ENCODE measurements at regions not wholly inside any gene's neighbourhood (a gene's known extent, or its start where the extent isn't known, plus 50 kb on each side); places are given as distances from the start of the nearest gene placed in this dataset.
"Not testable (repeated sequence)": the region's sequence is repeated elsewhere in the genome, so short reads cannot be mapped to it uniquely, and the experiment has no call there.

- H3K4me1 Mint-ChIP-seq, CTCF ChIA-PET, DNase-seq: not testable (repeated sequence)
These were observed 138.7 kb upstream of the GOLGA6L6 start for GRCh38 chr15:20680257-20680815.

GRCh38 chr15:20672470-20672869 is 130.9 kb upstream of the GOLGA6L6 start:
- H3K27me3 Mint-ChIP-seq = peaks cover 2% of the 10 kb centered on the region
- no peak overlapping the region for H3K27ac Mint-ChIP-seq
- intact Hi-C loops (cut with DNase I, micrococcal nuclease) = no loop called here
- no peaks in the 10 kb centered on the region for H3K4me1 Mint-ChIP-seq
- ChIA-PET POLR2A (no interaction called here), CTCF (interaction anchor here (0.9 to 2.2 kb wide), 6 partner anchors 9 to 612 kb away, joined by 3 to 11 read pairs (median 4); no protein-coding TSS in a partner anchor)
- no peaks in the 10 kb centered on the region for H3K9me3 Mint-ChIP-seq (ENCODE audit: low read depth)
- no peaks in the 10 kb centered on the region for H3K36me3 Mint-ChIP-seq (ENCODE audit: low read depth)
- H3K4me3 Mint-ChIP-seq = no peak overlapping the region
- DNase-seq = no peak
- no peak for ATAC-seq

More at GRCh38 chr15:20680257-20680815, 138.7 kb upstream of the GOLGA6L6 start:
- H3K36me3 Mint-ChIP-seq (ENCODE audit: low read depth); intact Hi-C loops (cut with DNase I, micrococcal nuclease); H3K4me3 Mint-ChIP-seq; H3K27ac Mint-ChIP-seq; POLR2A ChIA-PET; H3K27me3 Mint-ChIP-seq; H3K9me3 Mint-ChIP-seq (ENCODE audit: low read depth); ATAC-seq: not testable (repeated sequence)

GRCh38 chr15:20671675-20672074 is 130.1 kb upstream of the GOLGA6L6 start:
- Mint-ChIP-seq H3K36me3 (ENCODE audit: low read depth) (no peaks in the 10 kb centered on the region), H3K4me3 (no peak overlapping the region), H3K9me3 (ENCODE audit: low read depth) (no peaks in the 10 kb centered on the region), H3K27me3 (peaks cover 2% of the 10 kb centered on the region), H3K4me1 (no peaks in the 10 kb centered on the region), H3K27ac (no peak overlapping the region)
- POLR2A ChIA-PET = no interaction called here
- DNase-seq (no peak), ATAC-seq (no peak)
- intact Hi-C loops (cut with DNase I, micrococcal nuclease) = loop anchor here in 1 of 2 experiments (2.0 kb wide), 1 partner anchor 15 kb away; no protein-coding TSS in a partner anchor
- CTCF ChIA-PET = interaction anchor here (1.2 to 2.2 kb wide), 5 partner anchors 8 to 613 kb away, joined by 3 to 11 read pairs (median 4); no protein-coding TSS in a partner anchor

DNA sequence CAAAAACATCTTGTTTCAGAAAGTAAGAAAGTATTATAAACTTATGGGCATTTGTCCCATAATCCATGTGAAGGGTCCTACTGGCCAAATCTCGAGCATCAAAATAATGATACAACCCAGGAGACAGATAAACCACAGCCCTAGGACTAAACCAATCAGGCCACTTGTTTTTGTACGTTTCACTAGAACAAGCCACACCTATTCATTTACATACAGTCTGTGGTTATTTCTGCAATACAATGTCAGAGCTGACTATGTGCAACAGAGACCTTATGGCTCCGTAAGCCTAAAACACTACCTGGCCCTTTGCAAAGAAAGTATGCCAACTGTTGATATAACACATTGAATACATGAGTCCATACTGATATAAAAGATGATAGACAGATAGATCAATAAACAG is 124.8 kb upstream of the GOLGA6L6 start:
- H3K9me3 Mint-ChIP-seq (ENCODE audit: low read depth); H3K27ac Mint-ChIP-seq; DNase-seq; ATAC-seq; H3K27me3 Mint-ChIP-seq; intact Hi-C loops (cut with DNase I, micrococcal nuclease); CTCF ChIA-PET; H3K4me1 Mint-ChIP-seq; H3K4me3 Mint-ChIP-seq; POLR2A ChIA-PET; H3K36me3 Mint-ChIP-seq (ENCODE audit: low read depth): not testable (repeated sequence)

- Mint-ChIP-seq H3K27ac (no peak overlapping the region), H3K4me1 (no peaks in the 10 kb centered on the region), H3K4me3 (no peak overlapping the region), H3K36me3 (ENCODE audit: low read depth) (no peaks in the 10 kb centered on the region), H3K9me3 (ENCODE audit: low read depth) (no peaks in the 10 kb centered on the region), H3K27me3 (no peaks in the 10 kb centered on the region)
- ATAC-seq (no peak), DNase-seq (no peak)
- POLR2A ChIA-PET = no interaction called here
- CTCF ChIA-PET = no interaction called here
- intact Hi-C loops (cut with DNase I, micrococcal nuclease) = no loop called here
These were observed 124.1 kb upstream of the GOLGA6L6 start for GRCh38 chr15:20665653-20666052.

GRCh38 chr15:20659265-20659664 is 117.7 kb upstream of the GOLGA6L6 start:
- Mint-ChIP-seq H3K9me3 (ENCODE audit: low read depth) (no peaks in the 10 kb centered on the region), H3K27ac (no peak overlapping the region), H3K36me3 (ENCODE audit: low read depth) (no peaks in the 10 kb centered on the region), H3K4me3 (no peak overlapping the region), H3K27me3 (no peaks in the 10 kb centered on the region), H3K4me1 (no peaks in the 10 kb centered on the region)
- CTCF ChIA-PET = interaction anchor here (1.0 to 1.1 kb wide), 2 partner anchors 8 to 13 kb away, joined by 3 to 6 read pairs; no protein-coding TSS in a partner anchor
- POLR2A ChIA-PET = no interaction called here
- intact Hi-C loops (cut with DNase I, micrococcal nuclease) = no loop called here
- DNase-seq (no peak), ATAC-seq (no peak)

- no peaks in the 10 kb centered on the region for H3K4me1 Mint-ChIP-seq
- H3K27ac Mint-ChIP-seq = no peak overlapping the region
- POLR2A ChIA-PET = no interaction called here
- CTCF ChIA-PET = interaction anchor here (1.1 kb wide), 1 partner anchor 11 kb away, joined by 6 read pairs; no protein-coding TSS in a partner anchor
- no peaks in the 10 kb centered on the region for H3K36me3 Mint-ChIP-seq (ENCODE audit: low read depth)
- H3K4me3 Mint-ChIP-seq = no peak overlapping the region
- intact Hi-C loops (cut with DNase I, micrococcal nuclease) = no loop called here
- H3K27me3 Mint-ChIP-seq = no peaks in the 10 kb centered on the region
- ATAC-seq (no peak), DNase-seq (no peak)
- no peaks in the 10 kb centered on the region for H3K9me3 Mint-ChIP-seq (ENCODE audit: low read depth)
These were observed 116.4 kb upstream of the GOLGA6L6 start for GRCh38 chr15:20658024-20658423.

GRCh38 chr15:20657084-20657483 is 115.5 kb upstream of the GOLGA6L6 start:
- Mint-ChIP-seq H3K36me3 (ENCODE audit: low read depth) (no peaks in the 10 kb centered on the region), H3K9me3 (ENCODE audit: low read depth) (no peaks in the 10 kb centered on the region), H3K27ac (no peak overlapping the region), H3K27me3 (no peaks in the 10 kb centered on the region), H3K4me1 (no peaks in the 10 kb centered on the region), H3K4me3 (no peak overlapping the region)
- POLR2A ChIA-PET = no interaction called here
- ATAC-seq (no peak), DNase-seq (no peak)
- intact Hi-C loops (cut with DNase I, micrococcal nuclease) = loop anchor here in 1 of 2 experiments (1.0 to 2.0 kb wide), 2 partner anchors 9 to 14 kb away; no protein-coding TSS in a partner anchor
- CTCF ChIA-PET = interaction anchor here (1.1 kb wide), 1 partner anchor 607 kb away, joined by 3 read pairs; no protein-coding TSS in a partner anchor

DNA sequence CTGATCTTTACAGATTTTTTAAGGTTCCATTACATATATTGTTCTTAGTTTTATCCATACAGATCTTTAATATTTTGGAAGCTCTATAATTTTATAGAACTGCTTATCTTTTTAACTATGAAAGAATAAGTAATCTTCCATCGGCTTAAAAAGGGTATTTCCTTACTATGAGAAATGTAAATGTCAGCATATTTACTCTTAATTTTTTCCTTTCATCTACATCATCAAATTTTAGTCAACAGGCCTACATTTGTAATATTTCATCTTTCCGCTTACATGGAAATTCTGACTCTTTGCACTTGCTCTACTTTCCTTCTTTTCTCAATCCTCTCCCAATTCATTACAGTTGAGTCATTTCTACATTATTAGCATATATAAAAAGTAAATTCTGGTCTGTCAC is 111.3 kb upstream of the GOLGA6L6 start:
- intact Hi-C loops (cut with DNase I, micrococcal nuclease) = no loop called here
- H3K27ac Mint-ChIP-seq = no peak overlapping the region
- POLR2A ChIA-PET = no interaction called here

DNA sequence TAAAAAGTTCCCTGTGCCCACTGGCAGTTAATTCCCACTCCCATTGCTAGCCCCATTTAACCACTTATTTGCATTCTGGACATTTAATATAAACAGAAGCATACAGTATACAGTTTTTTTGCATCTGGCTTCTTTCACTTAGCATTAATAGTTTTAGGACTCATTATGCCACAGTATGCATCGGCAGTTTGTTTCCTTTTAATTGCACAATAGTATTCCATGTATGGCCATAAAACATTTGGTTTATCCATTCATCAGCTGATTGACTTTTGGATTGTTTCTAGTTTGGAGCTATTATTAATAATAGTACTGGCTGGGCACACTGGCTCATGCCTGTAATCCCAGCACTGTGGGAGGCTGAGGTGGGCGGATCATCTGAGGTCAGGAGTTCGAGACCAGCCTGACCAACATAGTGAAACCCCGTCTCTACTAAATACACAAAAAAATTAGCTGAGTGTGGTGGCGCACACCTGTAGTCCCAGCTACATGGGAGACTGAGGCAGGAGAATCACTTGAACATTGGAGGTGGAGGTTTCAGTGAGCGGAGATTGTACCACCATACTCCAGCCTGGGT is 106.9 kb upstream of the GOLGA6L6 start:
- H3K9me3 Mint-ChIP-seq (ENCODE audit: low read depth); H3K27me3 Mint-ChIP-seq: not testable (repeated sequence)
- intact Hi-C loops (cut with DNase I, micrococcal nuclease) = loop anchor here in 1 of 2 experiments (1.0 kb wide), 1 partner anchor 9 kb away; no protein-coding TSS in a partner anchor

More for the DNA sequence above, 111.3 kb upstream of the GOLGA6L6 start:
- Mint-ChIP-seq H3K36me3 (ENCODE audit: low read depth) (no peaks in the 10 kb centered on the region), H3K4me3 (no peak overlapping the region), H3K9me3 (ENCODE audit: low read depth) (no peaks in the 10 kb centered on the region), H3K27me3 (no peaks in the 10 kb centered on the region), H3K4me1 (no peaks in the 10 kb centered on the region)
- CTCF ChIA-PET = interaction anchor here (0.6 to 1.1 kb wide), 2 partner anchors 18 to 20 kb away, joined by 3 read pairs; no protein-coding TSS in a partner anchor
- DNase-seq (no peak), ATAC-seq (no peak)

GRCh38 chr15:20646529-20647142 is 105.0 kb upstream of the GOLGA6L6 start:
- no peak for ATAC-seq
- no peak overlapping the region for H3K27ac Mint-ChIP-seq
- H3K4me3 Mint-ChIP-seq = no peak overlapping the region
- intact Hi-C loops (cut with DNase I, micrococcal nuclease) = loop anchor here (1.0 kb wide), 2 partner anchors 10 to 18 kb away; no protein-coding TSS in a partner anchor
- ChIA-PET CTCF (interaction anchor here (0.7 to 1.8 kb wide), 3 partner anchors 12 to 628 kb away, joined by 3 to 6 read pairs (median 3); no protein-coding TSS in a partner anchor), POLR2A (no interaction called here)
- no peak for DNase-seq
- no peaks in the 10 kb centered on the region for H3K4me1 Mint-ChIP-seq
- no peaks in the 10 kb centered on the region for H3K36me3 Mint-ChIP-seq (ENCODE audit: low read depth)
- H3K9me3 Mint-ChIP-seq (ENCODE audit: low read depth) = no peaks in the 10 kb centered on the region
- peaks cover 17% of the 10 kb centered on the region for H3K27me3 Mint-ChIP-seq

More for the DNA sequence above, 106.9 kb upstream of the GOLGA6L6 start:
- ATAC-seq; DNase-seq; H3K4me3 Mint-ChIP-seq; H3K36me3 Mint-ChIP-seq (ENCODE audit: low read depth); H3K27ac Mint-ChIP-seq; POLR2A ChIA-PET; H3K4me1 Mint-ChIP-seq: not testable (repeated sequence)
- CTCF ChIA-PET = interaction anchor here (1.0 kb wide), 1 partner anchor 23 kb away, joined by 4 read pairs; no protein-coding TSS in a partner anchor

Measured in activated CD4-positive, alpha-beta T cell treated with anti-CD3 and anti-CD28 coated beads for 36 hours (primary cell).